H1 (cell line): ENCODE measurements at regions not wholly inside any gene's neighbourhood (a gene's known extent, or its start where the extent isn't known, plus 50 kb on each side); places are given as distances from the start of the nearest gene placed in this dataset.

ENCODE experiments used
- ATF2 ChIP-seq: IDR thresholded peaks from 2 replicates; pipeline ENCODE4 v1.6.1; 2012; ENCODE audit warnings: low read length, inconsistent platforms
- PHF8 ChIP-seq: fragments of 200-600 bp; sonication (generic); conservative IDR thresholded peaks from 2 replicates; pipeline ENCODE4 v1.7.1; 2012; ENCODE audit warnings: low read depth, mild to moderate bottlenecking, inconsistent platforms, low read length, moderate library complexity

- no peak for TF ChIP-seq PHF8
- no peak for TF ChIP-seq ATF2
These were observed 1031.1 kb downstream of the TBC1D22A start (continued) for GRCh38 chr22:47793304-47794101.
